H1 (cell line): ENCODE measurements at regions not wholly inside any gene's neighbourhood (a gene's known extent, or its start where the extent isn't known, plus 50 kb on each side); places are given as distances from the start of the nearest gene placed in this dataset.

Experiments
- CTCF ChIP-seq, 3 experiments: IDR thresholded peaks; 1 replicate in 2 of 3; 2 replicates in 1 of 3; pipeline versions ENCODE4 v1.5.1 to v1.6.1; 2011; ENCODE audit warnings: low read length in 3 of 3, mild to moderate bottlenecking in 3 of 3, inconsistent platforms in 2 of 3, low read depth in 1 of 3, moderate library complexity in 1 of 3; ENCODE audit not compliant: insufficient read depth in 1 of 3; ENCODE audit errors: control extremely low read depth in 1 of 3
- EP300 ChIP-seq, 2 experiments: IDR thresholded peaks; 1 replicate in 1 of 2; 2 replicates in 1 of 2; pipeline ENCODE4 v1.6.1; 2011 to 2012; ENCODE audit warnings: low read depth in 2 of 2, low read length in 2 of 2, mild to moderate bottlenecking in 2 of 2, borderline replicate concordance in 1 of 2, inconsistent platforms in 1 of 2, moderate library complexity in 1 of 2
- MAFK ChIP-seq: IDR thresholded peaks from 2 replicates; pipeline ENCODE4 v1.6.1; 2012; ENCODE audit warnings: low read depth, mild to moderate bottlenecking, improper control_type of control experiment, low read length

GRCh38 chr5:37945446-37945845 lies 105.6 kb upstream of the GDNF start:
- no peak for TF ChIP-seq EP300 (IDR thresholded peaks at IDR 0.05; ENCODE audit: borderline replicate concordance in 1 of 2, low read depth in 2 of 2, low read length in 2 of 2)
- no peak for TF ChIP-seq CTCF (IDR thresholded peaks at IDR 0.05; ENCODE audit: control extremely low read depth in 1 of 3, insufficient read depth in 1 of 3, low read depth in 1 of 3, low read length in 3 of 3)
- no peak for TF ChIP-seq MAFK
